ENCODE measurements at regions not wholly inside any gene's neighbourhood (a gene's known extent, or its start where the extent isn't known, plus 50 kb on each side); places are given as distances from the start of the nearest gene placed in this dataset.
"Not testable (repeated sequence)": the region's sequence is repeated elsewhere in the genome, so short reads cannot be mapped to it uniquely, and the experiment has no call there.

DNA sequence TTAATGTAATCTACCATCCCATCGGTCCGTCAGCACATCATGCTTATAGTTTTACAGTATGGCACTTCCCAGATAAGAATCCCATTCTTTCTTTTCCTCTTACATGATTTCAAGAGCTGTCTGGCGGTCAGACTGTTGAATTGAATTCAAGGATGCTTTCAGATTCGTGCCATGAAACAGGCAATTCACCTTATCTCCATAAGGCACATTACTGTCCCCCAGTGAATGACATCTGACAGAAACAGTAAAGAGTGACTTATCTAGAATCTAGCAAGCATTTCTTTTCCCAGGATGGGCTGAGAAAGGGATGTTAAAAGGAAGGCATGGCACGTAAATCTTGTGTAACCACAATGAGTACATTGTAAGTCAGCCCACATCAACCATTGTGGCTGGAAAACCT, 61.1 kb upstream of the SEM1 start:
- DNase-seq, result no peak

DNA sequence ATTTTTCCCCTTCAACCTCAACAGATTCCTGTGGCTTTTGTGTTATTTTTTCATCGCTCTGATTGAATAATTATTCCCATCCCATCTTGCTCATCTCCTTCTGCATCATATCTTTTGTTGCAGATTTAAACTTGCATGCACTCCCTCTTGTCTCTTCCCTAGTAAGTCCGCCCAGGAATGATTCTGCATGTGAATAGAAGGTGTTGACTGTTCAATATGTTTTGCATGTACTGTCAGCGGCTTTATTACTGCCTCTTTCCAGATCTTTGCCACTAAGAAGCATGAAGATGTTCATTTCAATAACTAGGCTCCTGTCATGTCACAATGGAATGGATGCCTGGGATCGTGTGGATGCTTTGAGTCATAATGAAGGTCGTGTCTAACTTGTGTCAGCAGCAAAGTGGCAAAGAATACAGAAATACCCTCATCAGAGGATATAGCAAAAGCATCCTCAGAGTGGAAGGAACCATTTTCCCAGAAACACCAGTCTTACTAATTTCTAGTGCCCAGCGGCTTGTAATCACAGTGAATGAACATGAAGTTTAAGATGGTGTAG, 62.6 kb upstream of the SEM1 start:
- DNase-seq, result no peak

DNA sequence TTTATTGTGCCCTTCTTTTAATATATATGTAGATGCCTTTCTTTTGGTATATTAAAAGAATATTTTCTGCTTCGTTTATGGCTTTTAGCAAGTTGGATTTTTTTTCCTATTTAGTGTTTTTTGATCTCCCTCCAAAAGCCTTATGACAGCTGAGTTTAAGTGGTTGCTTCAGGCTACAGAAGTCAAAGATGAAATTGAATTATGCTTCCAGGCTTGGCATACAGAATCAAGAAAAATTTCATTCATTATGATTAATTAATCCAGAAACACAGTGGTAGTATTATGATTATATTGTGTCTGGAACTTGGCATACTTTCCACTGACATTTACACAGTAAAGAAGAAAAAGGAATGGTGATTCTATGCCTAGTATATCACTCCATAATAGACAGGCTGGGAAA, 63.8 kb upstream of the SEM1 start:
- DNase-seq, result no peak

DNA sequence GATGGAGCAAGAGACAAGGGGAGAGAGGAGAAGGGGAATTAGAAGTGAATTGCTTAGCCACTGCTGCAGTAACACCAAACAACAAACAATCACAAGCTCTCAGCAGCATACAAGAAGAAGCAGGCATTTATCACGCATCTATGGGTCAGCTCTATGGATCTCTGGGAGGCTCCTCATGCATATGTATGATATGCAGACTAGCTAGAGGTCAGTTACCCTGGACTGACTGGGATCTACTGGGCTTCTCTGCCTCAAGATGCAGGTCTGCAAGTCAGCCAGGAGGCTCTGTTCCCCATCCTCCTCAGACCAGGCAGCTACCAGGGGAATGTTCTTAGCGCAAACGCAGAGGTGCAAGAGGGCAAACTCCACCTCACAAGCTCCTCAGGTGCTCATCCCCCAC, 64.7 kb upstream of the SEM1 start:
- no peak for DNase-seq

DNA sequence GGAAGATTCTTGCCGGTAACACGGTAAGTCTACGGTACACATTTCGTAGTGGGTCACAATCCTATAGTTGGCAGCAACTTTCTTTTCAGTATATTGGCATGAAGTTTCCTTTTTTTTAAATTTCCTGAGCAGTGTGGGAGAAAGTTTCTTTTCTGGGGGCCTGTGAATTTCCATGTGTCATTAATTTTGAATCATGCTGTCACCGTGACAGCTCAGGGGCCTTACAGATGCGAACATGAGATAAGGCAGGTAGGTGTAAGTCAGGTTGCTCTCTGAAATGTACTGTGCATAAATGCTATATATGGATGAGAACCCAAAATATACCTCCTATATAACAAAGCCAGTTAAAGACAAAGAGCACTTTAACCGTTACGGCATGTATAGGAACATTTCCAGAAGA, 65.4 kb upstream of the SEM1 start:
- DNase-seq, result no peak

DNA sequence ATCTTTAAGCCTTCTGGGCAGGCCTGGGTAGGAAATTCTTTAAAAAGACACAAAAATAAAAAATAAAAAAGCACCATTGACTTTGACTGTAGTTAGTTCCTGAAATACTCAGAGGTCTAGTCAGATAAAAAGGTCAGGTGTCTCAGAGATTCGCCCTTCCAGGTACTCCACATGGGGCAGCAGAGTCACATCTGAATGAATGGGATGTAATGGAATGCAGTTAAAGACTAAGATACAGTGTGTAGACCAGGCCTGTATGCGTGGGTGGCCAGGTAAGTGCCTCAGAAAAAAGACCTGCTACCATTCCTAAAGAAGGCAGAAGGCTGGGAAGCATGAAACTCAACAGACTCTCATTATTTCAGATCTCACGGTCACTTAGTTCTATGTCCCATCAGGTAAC, 68.6 kb upstream of the SEM1 start:
- DNase-seq, result peak; percentile 24

DNA sequence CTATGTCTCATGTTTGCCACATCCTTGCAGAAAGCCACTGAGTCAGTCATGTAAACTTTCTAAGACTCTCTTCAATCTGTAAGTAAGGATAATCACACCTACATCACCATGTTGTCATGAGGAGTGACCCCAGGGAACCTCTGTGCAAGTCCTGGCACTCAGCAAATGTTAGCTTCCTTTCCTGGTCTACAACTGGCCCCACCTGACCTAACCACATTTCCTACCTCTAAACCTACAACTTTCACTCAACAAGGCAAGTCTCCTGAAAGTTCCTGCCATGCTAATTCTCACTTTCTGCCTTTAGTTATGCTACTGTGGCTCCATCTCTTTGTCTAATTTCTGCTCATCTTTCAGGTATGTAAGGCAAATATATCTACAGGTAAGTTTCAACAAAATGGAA, 72.3 kb upstream of the SEM1 start:
- DNase-seq, result no peak

DNA sequence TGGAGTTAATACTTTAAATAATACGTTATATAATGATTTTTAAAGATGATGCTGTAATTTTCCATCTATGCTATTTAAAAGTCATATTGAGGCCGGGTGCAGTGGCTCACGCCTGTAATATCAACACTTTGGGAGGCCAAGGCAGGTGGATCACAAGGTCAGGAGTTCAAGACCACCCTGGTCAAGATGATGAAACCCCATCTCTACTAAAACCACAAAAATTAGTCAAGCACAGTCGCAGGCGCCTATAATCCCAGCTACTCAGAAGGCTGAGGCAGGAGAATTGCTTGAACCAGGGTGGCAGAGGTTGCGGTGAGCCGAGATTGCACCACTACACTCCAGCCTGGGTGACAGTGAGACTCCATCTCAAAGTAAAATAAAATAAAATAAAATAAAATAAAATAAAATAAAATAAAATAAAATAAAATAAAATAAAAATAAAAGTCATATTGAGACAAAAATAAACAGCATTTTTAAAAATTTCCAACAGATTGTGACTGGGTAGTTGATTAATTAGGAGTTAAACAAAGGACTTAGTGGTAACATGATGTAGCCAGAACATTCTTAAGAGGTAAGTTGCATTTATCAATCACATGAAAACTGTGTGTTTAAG, 73.1 kb upstream of the SEM1 start:
- DNase-seq, result not testable (repeated sequence)

DNA sequence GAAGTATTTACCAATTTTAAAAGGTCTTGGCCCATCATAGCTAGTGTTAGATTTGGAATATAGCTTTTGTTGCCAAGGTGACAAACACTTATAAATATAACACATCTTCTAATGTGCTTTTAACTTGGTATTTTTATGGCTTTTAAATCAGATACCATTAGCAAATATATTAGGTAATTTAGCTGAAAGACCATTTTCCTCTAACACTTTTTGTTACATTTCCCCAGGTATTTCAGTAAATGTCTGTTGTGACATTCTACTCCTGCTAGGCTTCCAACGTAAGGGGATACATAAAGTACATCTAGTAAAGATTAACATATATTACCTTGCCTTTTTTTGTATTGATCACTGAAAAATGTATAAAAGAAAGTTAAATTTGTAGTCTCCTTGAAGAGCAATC, 75.0 kb upstream of the SEM1 start:
- DNase-seq, result no peak

DNA sequence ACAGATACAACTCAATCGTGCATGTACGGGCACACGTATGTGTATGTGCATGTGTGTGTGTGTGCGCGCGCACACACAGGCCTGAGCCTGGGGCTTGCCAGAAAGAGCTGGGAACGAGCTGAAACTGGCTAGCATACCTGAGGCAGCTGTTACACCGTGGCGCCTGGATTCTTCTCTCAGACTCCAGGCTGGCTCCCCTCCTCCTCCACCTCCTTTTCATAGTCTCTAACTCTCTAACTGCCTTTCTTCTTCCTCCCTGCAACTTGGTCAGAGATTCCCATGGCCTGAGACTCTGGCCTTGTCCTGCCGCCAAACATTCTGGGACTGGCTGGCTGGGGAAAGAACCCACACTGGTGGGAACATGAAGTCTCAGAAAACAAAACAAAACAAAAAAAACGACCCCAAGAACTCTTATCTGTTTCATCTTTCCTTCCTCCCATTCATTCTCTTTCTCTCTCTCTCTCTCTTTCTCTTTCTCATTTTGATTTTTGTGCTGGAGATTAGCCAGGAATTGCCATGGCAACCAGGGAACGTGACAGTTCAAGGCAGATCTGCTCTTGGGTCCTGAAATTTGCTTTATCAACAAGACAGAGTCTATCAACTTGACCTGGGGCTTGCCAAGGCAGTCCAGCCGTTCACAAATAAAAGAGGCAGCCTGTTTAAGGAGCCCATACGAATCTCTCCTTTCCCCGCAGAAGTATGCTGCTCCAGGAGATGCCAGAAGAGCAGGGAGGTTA, 76.8 kb upstream of the SEM1 start:
- DNase-seq, result no peak

DNA sequence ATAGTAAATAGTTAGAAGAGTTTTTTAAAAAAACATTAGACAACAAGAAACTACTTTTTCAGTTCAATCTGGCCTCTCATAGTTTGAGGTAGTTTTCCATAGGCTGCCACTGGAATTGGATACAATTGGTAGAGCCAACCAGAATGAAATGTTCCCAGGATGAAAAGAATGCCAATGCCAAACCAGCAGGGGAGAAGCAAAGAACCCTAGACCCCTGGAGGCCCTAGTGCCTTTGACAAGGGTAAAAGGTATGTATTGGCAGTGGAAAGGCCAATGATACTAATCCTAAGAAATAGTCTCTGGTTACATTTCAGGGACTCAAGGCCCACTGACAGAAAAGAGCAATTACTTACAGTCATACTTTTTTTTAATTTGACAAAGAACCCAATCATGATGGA, 77.4 kb upstream of the SEM1 start:
- no peak for DNase-seq

DNA sequence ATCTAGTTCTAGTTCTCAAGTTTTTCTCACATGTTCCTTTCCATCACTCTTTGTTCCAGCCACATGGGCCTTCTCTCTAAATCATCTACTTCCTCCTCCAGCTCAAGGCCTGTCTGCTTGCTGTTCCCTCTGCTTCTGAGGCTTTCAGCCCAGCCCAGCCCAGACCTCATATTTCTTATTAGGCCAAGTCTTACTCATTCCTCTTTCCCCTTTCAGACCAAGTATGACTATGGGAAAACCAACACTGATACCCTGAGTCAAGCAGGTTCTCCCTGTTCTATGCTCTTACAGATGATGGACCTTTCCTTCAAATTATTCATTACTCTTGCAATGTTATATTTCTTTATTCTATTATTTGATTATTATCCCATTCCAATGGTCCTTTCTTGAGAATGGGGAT, 80.3 kb upstream of the SEM1 start:
- no peak for DNase-seq

DNA sequence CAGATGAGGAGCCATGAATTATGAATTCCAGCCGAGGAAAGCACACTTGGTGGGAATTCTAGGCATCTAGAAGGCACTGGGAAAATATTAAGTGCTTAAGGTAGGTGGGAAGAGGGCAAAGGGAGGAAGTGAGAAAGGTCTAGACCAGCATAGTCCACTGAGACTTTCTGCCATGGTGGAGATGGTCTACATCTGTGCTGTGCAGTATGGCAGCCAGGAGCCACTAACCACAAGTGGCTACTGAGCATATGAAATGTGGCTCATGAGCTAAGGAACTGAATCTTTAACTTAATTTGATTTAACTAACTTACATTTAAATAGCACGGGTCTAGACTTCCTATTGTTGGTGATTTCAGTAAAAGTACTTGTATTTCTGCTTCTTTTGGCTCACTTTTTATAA, 82.5 kb upstream of the SEM1 start:
- DNase-seq, result no peak

DNA sequence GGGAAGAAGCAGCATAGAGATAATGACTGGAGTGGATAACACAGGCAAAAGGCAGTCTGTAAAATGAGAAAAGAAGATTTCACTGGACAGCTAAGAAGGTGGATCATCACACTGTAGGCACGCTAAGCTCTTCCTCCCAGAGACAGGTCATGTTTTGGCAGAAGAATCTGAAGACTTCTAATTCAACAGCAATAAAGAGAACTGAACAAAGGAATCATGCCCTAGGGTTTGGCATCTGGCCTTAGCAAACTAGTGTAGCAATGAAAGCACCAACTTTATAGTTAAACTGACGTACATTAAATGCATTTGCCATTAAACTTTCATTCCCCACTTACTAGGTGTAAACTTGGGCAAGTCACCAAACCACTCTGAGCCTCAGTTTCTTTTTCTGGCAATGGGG, 84.4 kb upstream of the SEM1 start:
- DNase-seq, result no peak

DNA sequence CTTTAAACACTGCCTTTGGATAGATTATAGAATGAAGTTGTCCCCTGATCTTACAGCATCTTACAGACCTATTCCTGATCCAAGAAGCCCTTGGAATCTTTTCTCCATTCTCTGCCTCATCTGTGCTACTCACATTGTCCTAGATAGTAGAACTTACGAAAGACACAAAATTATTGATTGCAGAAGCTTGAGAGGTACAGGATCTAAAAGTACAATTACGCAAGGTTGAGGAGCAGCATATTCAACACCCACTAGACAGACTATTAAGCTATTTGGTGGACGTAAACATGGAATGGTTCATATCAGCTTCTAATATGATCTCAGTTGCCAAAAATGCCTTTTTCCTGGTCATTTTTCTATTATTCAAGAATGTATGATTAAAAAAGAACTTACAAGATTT, 90.5 kb upstream of the SEM1 start:
- no peak for DNase-seq

DNA sequence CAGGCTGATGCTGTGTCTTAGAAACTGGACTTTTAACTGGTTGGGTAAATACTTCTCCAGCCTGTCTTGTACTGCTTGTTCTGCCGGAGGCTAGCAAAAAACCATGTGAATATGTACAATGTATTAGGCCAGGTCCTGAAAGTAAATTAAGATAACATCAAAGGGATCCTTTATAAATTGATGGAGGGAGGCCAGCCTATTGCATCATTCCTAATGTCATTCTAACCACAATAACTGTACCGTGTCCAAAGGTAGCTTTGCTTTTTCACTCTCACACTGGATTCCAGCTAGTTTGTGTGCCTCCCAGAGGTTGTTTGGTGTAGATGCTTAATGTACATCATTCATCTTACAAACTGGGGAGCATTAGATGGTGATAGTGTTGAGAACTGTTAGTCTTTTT, 91.2 kb upstream of the SEM1 start:
- DNase-seq, result no peak

DNA sequence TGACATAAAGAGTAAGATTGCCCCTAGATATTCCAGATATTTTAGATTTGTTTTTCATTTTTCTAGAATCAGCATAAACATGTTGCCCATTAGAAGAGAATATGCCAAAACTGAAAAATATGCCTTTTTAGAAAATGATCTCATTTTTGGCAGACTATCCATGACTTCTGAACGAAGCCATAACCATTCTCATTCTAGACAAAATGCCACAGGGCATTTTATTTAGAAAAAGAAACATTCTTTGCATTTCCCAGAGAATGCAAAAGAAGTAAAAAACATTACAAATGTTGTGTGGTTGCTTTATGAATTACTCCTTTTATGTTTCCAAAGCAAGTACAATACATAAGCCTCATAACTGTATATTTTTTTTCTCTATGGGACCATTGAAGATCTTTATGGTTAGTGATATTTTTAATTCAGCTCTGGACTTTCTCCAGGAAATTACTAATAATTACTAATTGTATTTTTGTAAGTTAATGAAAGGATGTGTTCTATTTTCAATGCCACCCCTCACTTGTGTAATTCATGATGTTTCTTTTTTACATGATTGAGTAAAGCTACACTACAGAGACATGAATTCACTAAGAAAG, 109.6 kb upstream of the SEM1 start:
- DNase-seq, result no peak

DNA sequence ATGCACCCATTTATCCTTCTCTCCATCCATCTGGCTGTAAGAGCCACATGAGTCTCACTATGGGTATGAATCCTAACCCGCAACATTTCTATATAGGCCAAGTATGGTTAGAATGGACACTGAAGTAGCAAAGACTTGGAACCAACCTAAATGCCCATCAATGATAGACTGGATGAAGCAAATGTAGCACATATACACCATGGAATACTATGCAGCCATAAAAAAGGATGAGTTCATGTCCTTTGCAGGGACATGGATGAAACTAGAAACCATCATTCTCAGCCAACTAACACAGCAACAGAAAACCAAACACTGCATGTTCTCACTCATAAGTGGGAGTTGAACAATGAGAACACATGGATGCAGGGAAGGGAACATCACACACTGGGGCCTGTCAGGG, 111.5 kb upstream of the SEM1 start:
- not testable (repeated sequence) for DNase-seq

DNA sequence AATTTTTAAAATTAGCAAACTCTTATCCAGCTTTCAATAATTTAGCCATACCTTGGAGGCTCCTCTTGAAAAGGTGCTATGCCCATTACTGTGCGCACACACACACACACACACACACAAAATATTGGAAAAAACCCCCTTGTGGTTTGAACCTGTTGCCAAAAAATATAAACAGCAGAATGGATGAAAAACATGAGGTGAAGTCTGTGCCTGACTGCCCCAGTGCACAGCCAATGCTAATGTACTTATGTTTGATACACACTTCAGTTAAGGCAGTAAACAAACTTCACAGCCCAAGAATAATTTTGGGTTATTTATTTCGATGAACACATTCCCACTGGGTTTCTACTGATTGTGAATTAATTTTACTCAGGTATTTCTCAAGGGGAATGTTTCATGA, 113.2 kb upstream of the SEM1 start:
- no peak for DNase-seq

DNA sequence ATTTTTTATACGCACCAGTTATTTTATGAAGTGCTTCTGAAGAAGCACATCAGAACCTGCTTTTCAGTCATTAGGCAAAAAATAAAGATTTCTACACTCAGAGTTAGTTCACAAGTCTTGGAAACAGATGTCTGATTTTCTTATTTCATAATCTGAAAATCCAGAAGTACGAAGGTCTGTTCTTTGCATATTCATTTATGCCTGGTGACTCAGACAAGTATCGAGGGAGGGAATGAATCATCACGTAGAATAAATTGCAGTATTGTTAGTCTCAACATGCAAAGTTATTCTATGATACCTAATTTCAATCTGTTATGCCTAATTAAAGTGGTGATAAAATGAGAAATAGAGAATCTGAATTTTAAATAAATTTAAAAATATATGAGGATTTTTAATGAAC, 113.6 kb upstream of the SEM1 start:
- no peak for DNase-seq

DNA sequence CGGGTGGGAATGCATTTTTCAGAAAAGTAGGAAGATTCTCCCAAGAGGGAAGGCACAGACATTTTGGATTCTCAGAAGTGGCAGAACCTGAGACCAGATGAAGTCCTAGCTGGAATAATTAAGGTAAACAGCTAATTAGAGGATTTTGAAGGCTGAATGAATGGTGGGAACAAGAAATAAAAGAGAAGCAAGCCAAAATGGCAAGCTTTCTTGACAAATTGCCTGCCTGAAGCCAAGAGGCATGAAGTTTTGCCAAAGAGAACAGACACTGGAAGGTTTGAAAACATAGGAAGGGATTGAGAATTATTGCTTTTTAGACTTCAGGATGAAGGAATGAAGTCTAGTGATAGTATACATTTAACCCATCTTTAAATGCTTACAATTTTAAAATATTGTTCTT, 115.0 kb upstream of the SEM1 start:
- no peak for DNase-seq

DNA sequence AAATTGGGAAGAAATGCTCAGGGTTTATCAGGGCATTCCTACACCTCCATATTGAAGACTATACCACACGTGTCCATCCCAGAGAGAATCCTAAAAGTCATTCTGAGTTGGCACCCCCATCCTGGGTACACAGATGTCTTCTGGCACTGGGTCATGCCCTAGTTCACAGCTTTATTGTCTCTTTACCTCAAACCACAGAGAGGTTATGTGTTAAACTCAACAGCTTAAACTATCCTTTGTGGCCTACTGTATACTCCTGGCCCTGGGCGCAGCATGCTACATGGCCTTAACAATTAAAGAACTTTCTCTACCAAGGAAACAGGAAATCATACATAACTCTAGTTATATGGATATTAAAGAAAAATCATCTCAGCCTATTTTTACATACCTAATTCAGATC, 115.6 kb upstream of the SEM1 start:
- no peak for DNase-seq

DNA sequence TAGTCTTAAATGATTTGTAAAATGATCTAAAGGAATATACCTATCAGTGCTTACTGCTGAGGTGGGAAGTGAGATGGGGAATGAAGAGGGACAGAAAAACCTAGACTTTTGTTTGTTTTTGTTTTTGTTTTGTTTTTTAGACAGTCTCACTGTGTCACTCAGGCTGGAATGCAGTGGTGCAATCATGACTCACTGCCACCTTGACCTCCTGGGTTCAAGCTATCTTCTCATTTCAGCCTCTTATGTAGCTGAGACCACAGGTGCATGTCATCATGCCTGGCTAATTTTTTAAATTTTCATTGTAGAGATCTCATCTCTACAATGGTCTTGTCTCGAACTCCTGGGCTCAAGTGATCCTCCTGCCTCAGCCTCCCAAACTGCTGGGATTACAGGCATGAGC, 116.4 kb upstream of the SEM1 start:
- no peak for DNase-seq

DNA sequence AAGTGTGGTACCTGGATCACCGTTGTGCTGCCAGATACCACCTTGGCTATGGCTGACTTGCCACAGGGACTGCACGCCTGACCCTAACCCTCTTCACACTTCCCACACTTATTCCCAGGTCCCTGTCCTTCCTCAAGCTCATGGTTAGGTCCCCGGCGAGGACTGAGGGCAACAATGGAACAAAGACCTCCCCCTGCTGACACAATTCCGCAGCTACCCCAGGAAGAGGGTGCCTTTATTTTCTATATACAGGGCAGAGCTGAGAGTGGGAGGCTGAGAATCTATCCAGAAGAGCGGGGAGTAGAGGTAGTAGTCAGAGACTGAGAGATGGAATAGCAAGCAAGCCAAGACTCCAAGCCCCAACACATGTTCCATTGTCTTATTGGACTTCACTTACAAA, 118.1 kb upstream of the SEM1 start:
- DNase-seq, result no peak

DNA sequence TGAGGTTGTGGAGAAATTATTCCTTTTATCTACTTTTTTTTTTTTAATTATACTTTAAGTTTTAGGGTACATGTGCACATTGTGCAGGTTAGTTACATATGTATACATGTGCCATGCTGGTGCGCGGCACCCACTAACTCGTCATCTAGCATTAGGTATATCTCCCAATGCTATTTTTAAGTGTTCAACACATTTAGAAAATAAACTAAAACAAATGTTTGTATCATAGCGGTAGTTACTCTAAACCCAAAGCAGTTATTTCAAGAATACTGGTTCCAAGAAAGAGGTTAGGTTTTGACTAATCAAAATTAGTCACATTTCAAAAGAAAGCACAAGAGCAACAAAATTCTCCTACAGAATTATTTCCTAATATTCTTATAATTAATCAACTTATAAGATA, 119.5 kb upstream of the SEM1 start:
- not testable (repeated sequence) for DNase-seq
